ENCODE measurements at regions not wholly inside any gene's neighbourhood (a gene's known extent, or its start where the extent isn't known, plus 50 kb on each side); places are given as distances from the start of the nearest gene placed in this dataset.

DNA sequence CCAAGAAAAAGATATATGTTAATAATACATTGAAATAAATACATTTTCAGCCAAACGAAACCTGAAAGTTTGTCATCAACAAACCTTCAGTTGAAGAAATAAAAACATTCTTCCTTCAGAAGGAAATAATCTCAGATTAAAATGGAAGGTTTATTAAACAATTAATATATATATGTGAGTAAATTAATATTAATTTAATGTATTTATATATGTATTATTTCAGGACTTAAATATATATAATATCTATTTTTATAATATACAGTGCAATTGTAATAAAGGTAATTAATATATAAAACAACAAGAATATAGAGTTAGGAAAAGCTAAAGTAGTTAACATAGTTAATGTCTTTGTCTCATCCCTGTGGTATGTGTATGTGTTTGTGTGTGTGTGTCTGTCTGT lies 102.2 kb upstream of the CDC14C start:
- no peak for TF ChIP-seq CEBPB (IDR thresholded peaks at IDR 0.05; ENCODE audit: low read depth, low read length)
- TF ChIP-seq, protein P1, sequence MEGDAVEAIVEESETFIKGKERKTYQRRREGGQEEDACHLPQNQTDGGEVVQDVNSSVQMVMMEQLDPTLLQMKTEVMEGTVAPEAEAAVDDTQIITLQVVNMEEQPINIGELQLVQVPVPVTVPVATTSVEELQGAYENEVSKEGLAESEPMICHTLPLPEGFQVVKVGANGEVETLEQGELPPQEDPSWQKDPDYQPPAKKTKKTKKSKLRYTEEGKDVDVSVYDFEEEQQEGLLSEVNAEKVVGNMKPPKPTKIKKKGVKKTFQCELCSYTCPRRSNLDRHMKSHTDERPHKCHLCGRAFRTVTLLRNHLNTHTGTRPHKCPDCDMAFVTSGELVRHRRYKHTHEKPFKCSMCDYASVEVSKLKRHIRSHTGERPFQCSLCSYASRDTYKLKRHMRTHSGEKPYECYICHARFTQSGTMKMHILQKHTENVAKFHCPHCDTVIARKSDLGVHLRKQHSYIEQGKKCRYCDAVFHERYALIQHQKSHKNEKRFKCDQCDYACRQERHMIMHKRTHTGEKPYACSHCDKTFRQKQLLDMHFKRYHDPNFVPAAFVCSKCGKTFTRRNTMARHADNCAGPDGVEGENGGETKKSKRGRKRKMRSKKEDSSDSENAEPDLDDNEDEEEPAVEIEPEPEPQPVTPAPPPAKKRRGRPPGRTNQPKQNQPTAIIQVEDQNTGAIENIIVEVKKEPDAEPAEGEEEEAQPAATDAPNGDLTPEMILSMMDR (IDR thresholded peaks at IDR 0.05; ENCODE audit: control extremely low read depth in 1 of 3, insufficient read depth in 1 of 3, low read depth in 1 of 3, low read length in 3 of 3), result no peak
- no peak for TF ChIP-seq SP1 (IDR thresholded peaks at IDR 0.05; ENCODE audit: low read depth, low read length)
- TF ChIP-seq YY1 (IDR thresholded peaks at IDR 0.05; ENCODE audit: low read depth, low read length), result no peak
- no peak for TF ChIP-seq ZNF274 (IDR thresholded peaks at IDR 0.05; ENCODE audit: borderline replicate concordance, extremely low read depth, low read length)
- TF ChIP-seq CTBP2 (IDR thresholded peaks at IDR 0.05; ENCODE audit: borderline replicate concordance, insufficient read depth, insufficient read length, low read length), result no peak
- TF ChIP-seq EZH2 (IDR thresholded peaks at IDR 0.05; ENCODE audit: low read depth, low read length, severe bottlenecking), result no peak
